SK-N-SH treated with all-trans-retinoic acid at 6 μM for 48 hours (cell line): ENCODE measurements at regions not wholly inside any gene's neighbourhood (a gene's known extent, or its start where the extent isn't known, plus 50 kb on each side); places are given as distances from the start of the nearest gene placed in this dataset.

Experiments used
- ATAC-seq: fragments of 200-7000 bp; cut with Tn5 transposase; 3 replicates; pipeline ENCODE4 v1.9.1; 2020; ENCODE audit warnings: mild to moderate bottlenecking, moderate library complexity
- ARNTL ChIP-seq: fragments of 450-650 bp; formaldehyde crosslinking; IDR thresholded peaks from 2 replicates; pipeline ENCODE4 v1.5.0; 2020; ENCODE audit warnings: low read depth, mild to moderate bottlenecking, moderate library complexity, borderline replicate concordance
- BACH2 ChIP-seq: fragments of 250-450 bp; sonication (Bioruptor Pico); IDR thresholded peaks from 2 replicates; pipeline ENCODE4 v1.9.0; 2021; ENCODE audit warnings: mild to moderate bottlenecking, borderline replicate concordance
- CSDC2 ChIP-seq: fragments of 250-450 bp; sonication (Bioruptor Pico); IDR thresholded peaks from 2 replicates; pipeline ENCODE4 v1.5.0; 2020; ENCODE audit warnings: mild to moderate bottlenecking, moderate library complexity
- ESRRG ChIP-seq: fragments of 250-450 bp; sonication (Bioruptor Pico); IDR thresholded peaks from 2 replicates; pipeline ENCODE4 v1.6.1; 2021; ENCODE audit warnings: mild to moderate bottlenecking
- ISL1 ChIP-seq: fragments of 250-450 bp; sonication (Bioruptor Pico); IDR thresholded peaks from 2 replicates; pipeline ENCODE4 v2.1.2; 2022; ENCODE audit warnings: mild to moderate bottlenecking, moderate library complexity
- RARB ChIP-seq: fragments of 250-450 bp; sonication (Bioruptor Pico); IDR thresholded peaks from 2 replicates; pipeline ENCODE4 v1.8.0; 2021; ENCODE audit warnings: mild to moderate bottlenecking, moderate library complexity
- SNAI2 ChIP-seq: fragments of 250-450 bp; sonication (Bioruptor Pico); IDR thresholded peaks from 2 replicates; pipeline ENCODE4 v1.5.0; 2020; ENCODE audit warnings: mild to moderate bottlenecking, moderate library complexity
- TCF4 ChIP-seq: fragments of 250-450 bp; sonication (Bioruptor Pico); IDR thresholded peaks from 2 replicates; pipeline ENCODE4 v1.8.0; 2021; ENCODE audit warnings: mild to moderate bottlenecking, moderate library complexity, borderline replicate concordance
- TOX ChIP-seq: fragments of 250-450 bp; sonication (Bioruptor Pico); IDR thresholded peaks from 2 replicates; pipeline ENCODE4 v1.8.0; 2021; ENCODE audit warnings: mild to moderate bottlenecking, moderate library complexity, borderline replicate concordance
- ZC3H10 ChIP-seq: fragments of 250-450 bp; sonication (Bioruptor Pico); IDR thresholded peaks from 2 replicates; pipeline ENCODE4 v1.5.1; 2021; ENCODE audit warnings: mild to moderate bottlenecking, moderate library complexity
- ZFP3 ChIP-seq: fragments of 250-450 bp; sonication (Bioruptor Pico); IDR thresholded peaks from 2 replicates; pipeline ENCODE4 v1.5.0; 2020; ENCODE audit warnings: mild to moderate bottlenecking, moderate library complexity
- ZFP30 ChIP-seq: fragments of 450-650 bp; formaldehyde crosslinking; IDR thresholded peaks from 2 replicates; pipeline ENCODE4 v1.5.0; 2022; ENCODE audit warnings: mild to moderate bottlenecking, moderate library complexity
- ZNF565 ChIP-seq: fragments of 450-650 bp; formaldehyde crosslinking; conservative IDR thresholded peaks from 2 replicates; pipeline ENCODE4 v1.5.0; 2020; ENCODE audit warnings: low read depth, mild to moderate bottlenecking, moderate library complexity
- ZNF70 ChIP-seq: fragments of 450-650 bp; formaldehyde crosslinking; IDR thresholded peaks from 2 replicates; pipeline ENCODE4 v1.5.0; 2020; ENCODE audit warnings: mild to moderate bottlenecking, moderate library complexity
- ZNF8 ChIP-seq: fragments of 450-650 bp; formaldehyde crosslinking; IDR thresholded peaks from 2 replicates; pipeline ENCODE4 v1.5.0; 2020; ENCODE audit warnings: mild to moderate bottlenecking, moderate library complexity
- TF ChIP-seq, protein P1 (sequence below): fragments of 250-450 bp; sonication (Bioruptor Pico); IDR thresholded peaks from 2 replicates; pipeline ENCODE4 v1.5.1; 2020; ENCODE audit warnings: low read depth, mild to moderate bottlenecking, moderate library complexity
- TF ChIP-seq, protein P2 (sequence below): fragments of 250-450 bp; sonication (Bioruptor Pico); IDR thresholded peaks from 2 replicates; pipeline ENCODE4 v1.5.1; 2021; ENCODE audit warnings: mild to moderate bottlenecking, moderate library complexity
- TF ChIP-seq, protein P3 (sequence below): fragments of 250-450 bp; sonication (Bioruptor Pico); IDR thresholded peaks from 2 replicates; pipeline ENCODE4 v1.5.0; 2020; ENCODE audit warnings: mild to moderate bottlenecking, moderate library complexity
- TF ChIP-seq, protein P4 (sequence below): fragments of 250-450 bp; sonication (Bioruptor Pico); IDR thresholded peaks from 2 replicates; pipeline ENCODE4 v1.8.0; 2021; ENCODE audit warnings: low read depth, mild to moderate bottlenecking, moderate library complexity, borderline replicate concordance

DNA sequence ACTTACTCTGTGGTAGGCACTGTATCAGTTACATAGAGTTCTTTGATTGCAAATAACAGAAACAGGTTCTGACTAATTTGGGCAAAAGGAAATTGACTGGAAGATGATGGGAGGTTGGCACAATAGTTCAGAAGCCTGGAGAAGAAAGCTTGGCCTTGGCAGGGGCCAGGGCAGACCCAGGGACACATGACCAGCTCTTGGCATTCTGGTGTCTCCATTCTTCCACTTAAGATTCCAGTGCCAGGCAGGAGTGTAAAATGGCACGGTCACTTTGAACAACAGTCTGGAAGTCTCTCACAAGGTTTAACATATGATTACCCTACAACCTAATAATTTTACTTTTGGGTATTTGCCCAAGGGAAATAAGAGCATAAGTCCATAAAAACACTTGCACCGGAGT lies 175.9 kb downstream of the BCOR start (continued):
- TF ChIP-seq, protein P1, sequence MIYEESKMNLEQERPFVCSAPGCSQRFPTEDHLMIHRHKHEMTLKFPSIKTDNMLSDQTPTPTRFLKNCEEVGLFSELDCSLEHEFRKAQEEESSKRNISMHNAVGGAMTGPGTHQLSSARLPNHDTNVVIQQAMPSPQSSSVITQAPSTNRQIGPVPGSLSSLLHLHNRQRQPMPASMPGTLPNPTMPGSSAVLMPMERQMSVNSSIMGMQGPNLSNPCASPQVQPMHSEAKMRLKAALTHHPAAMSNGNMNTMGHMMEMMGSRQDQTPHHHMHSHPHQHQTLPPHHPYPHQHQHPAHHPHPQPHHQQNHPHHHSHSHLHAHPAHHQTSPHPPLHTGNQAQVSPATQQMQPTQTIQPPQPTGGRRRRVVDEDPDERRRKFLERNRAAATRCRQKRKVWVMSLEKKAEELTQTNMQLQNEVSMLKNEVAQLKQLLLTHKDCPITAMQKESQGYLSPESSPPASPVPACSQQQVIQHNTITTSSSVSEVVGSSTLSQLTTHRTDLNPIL: no peak
- TF ChIP-seq ZNF565 (CRISPR knock-in tag): no peak

DNA sequence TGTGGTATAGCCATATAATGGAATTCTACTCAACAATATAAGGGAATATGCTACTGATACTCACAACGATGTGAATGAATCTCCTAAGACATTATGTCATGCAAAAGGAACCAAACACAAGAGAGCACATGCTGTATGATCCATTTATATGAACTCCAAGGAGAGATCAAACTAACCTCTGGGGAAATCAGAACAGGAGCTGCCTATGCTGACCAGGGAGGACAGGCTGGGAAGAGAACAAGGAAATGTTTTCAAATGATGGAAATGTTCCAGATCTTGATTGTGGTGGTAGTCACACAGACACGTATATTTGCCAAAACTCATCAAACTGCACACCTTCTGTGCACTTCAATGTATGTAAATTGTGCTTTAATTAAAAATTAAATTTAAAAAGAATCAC lies 175.3 kb downstream of the BCOR start:
- TF ChIP-seq CSDC2 (CRISPR knock-in tag): no peak

DNA sequence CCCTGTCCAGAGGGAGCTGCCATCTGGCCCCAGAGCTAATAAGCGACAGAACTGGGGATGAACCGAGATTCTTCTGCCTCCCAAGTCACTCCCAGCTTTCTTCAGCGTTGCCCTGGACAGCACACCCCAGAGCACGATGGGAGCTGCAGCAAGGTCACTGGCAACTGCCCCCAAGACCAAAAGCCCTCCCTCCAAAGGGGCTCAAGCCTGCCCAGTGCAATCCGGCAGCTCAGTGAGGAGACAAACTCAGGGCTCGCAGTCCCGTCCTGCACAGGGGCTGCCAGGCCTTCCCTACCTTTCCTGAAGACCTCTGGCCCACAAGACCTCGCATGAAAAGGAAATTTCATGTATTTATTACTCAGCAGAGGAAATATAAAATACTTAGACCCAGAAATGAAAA lies 174.8 kb downstream of the BCOR start:
- ATAC-seq: no peak
- TF ChIP-seq ARNTL (CRISPR knock-in tag) (no peak), TCF4 (no peak), ISL1 (no peak)

More for the DNA sequence above, 175.3 kb downstream of the BCOR start:
- ATAC-seq: no peak

GRCh38 chrX:39927380-39927779 lies 170.4 kb downstream of the BCOR start:
- no peak for ATAC-seq
- TF ChIP-seq TCF4: no peak
- TF ChIP-seq RARB: no peak
- no peak for TF ChIP-seq ZC3H10 (CRISPR knock-in tag)
- no peak for TF ChIP-seq BACH2 (CRISPR knock-in tag)
- no peak for TF ChIP-seq ZNF565 (CRISPR knock-in tag)
- TF ChIP-seq CSDC2 (CRISPR knock-in tag): no peak
- TF ChIP-seq SNAI2 (CRISPR knock-in tag): no peak
- no peak for TF ChIP-seq ESRRG (CRISPR knock-in tag)
- TF ChIP-seq TOX: no peak
- no peak for TF ChIP-seq ISL1
- TF ChIP-seq ZFP30 (CRISPR knock-in tag): no peak
- TF ChIP-seq ZNF70 (CRISPR knock-in tag): no peak
- no peak for TF ChIP-seq ARNTL (CRISPR knock-in tag)

GRCh38 chrX:39928704-39929378 lies 168.9 kb downstream of the BCOR start:
- TF ChIP-seq ZNF565 (CRISPR knock-in tag) (no peak), ARNTL (CRISPR knock-in tag) (no peak), TOX (no peak), ZFP3 (no peak), ISL1 (no peak), ZNF70 (CRISPR knock-in tag) (no peak)
- TF ChIP-seq, protein P2, sequence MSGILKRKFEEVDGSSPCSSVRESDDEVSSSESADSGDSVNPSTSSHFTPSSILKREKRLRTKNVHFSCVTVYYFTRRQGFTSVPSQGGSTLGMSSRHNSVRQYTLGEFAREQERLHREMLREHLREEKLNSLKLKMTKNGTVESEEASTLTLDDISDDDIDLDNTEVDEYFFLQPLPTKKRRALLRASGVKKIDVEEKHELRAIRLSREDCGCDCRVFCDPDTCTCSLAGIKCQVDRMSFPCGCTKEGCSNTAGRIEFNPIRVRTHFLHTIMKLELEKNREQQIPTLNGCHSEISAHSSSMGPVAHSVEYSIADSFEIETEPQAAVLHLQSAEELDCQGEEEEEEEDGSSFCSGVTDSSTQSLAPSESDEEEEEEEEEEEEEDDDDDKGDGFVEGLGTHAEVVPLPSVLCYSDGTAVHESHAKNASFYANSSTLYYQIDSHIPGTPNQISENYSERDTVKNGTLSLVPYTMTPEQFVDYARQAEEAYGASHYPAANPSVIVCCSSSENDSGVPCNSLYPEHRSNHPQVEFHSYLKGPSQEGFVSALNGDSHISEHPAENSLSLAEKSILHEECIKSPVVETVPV (CRISPR knock-in tag): no peak
- TF ChIP-seq, protein P3, sequence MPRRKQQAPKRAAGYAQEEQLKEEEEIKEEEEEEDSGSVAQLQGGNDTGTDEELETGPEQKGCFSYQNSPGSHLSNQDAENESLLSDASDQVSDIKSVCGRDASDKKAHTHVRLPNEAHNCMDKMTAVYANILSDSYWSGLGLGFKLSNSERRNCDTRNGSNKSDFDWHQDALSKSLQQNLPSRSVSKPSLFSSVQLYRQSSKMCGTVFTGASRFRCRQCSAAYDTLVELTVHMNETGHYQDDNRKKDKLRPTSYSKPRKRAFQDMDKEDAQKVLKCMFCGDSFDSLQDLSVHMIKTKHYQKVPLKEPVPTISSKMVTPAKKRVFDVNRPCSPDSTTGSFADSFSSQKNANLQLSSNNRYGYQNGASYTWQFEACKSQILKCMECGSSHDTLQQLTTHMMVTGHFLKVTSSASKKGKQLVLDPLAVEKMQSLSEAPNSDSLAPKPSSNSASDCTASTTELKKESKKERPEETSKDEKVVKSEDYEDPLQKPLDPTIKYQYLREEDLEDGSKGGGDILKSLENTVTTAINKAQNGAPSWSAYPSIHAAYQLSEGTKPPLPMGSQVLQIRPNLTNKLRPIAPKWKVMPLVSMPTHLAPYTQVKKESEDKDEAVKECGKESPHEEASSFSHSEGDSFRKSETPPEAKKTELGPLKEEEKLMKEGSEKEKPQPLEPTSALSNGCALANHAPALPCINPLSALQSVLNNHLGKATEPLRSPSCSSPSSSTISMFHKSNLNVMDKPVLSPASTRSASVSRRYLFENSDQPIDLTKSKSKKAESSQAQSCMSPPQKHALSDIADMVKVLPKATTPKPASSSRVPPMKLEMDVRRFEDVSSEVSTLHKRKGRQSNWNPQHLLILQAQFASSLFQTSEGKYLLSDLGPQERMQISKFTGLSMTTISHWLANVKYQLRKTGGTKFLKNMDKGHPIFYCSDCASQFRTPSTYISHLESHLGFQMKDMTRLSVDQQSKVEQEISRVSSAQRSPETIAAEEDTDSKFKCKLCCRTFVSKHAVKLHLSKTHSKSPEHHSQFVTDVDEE (CRISPR knock-in tag): no peak
- no peak for ATAC-seq

DNA sequence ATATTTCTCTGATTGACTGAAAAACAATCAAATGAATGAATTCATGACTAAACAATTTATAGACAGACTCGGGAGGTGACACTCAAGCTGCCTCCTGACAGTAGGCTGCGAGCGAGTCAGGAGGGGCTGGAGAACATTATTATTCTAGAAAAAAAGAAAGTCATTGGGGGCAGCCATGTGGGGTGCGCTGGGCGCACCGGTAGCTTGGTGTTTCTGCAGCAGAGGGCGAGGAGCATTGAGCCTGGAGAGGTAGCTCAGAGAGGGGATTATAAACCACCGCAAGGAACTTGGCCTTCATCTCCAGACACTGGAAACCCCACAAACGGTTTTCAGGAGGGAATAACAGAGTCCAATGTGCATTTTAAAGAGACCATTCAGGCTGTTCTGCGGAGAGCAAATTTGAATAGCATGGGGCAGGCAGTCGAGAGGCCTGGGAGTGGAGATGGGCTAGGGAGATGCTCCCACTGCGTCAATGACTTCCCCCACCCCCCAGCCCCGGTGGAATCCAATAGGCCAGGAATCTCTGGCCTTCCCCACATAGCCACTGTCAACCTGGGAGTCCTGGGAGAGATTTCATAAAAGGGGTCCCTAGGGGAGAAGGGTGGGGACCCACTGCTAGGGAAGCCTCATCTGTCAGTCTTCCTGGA lies 168.3 kb downstream of the BCOR start:
- ATAC-seq: no peak
- TF ChIP-seq ESRRG (CRISPR knock-in tag) (no peak), ZNF8 (no peak), BACH2 (CRISPR knock-in tag) (no peak), ZFP3 (no peak), TCF4 (no peak), ZC3H10 (CRISPR knock-in tag) (no peak), ZFP30 (CRISPR knock-in tag) (no peak), ISL1 (no peak), TOX (no peak), CSDC2 (CRISPR knock-in tag) (no peak), SNAI2 (CRISPR knock-in tag) (no peak)
- TF ChIP-seq, protein P2 (CRISPR knock-in tag): no peak
- TF ChIP-seq, protein P1: no peak
- TF ChIP-seq, protein P4, sequence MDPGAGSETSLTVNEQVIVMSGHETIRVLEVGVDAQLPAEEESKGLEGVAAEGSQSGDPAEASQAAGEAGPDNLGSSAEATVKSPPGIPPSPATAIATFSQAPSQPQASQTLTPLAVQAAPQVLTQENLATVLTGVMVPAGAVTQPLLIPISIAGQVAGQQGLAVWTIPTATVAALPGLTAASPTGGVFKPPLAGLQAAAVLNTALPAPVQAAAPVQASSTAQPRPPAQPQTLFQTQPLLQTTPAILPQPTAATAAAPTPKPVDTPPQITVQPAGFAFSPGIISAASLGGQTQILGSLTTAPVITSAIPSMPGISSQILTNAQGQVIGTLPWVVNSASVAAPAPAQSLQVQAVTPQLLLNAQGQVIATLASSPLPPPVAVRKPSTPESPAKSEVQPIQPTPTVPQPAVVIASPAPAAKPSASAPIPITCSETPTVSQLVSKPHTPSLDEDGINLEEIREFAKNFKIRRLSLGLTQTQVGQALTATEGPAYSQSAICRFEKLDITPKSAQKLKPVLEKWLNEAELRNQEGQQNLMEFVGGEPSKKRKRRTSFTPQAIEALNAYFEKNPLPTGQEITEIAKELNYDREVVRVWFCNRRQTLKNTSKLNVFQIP (CRISPR knock-in tag): no peak
